Brain microvascular endothelial cell (primary cell): ENCODE measurements at regions not wholly inside any gene's neighbourhood (a gene's known extent, or its start where the extent isn't known, plus 50 kb on each side); places are given as distances from the start of the nearest gene placed in this dataset.

Source experiments
- DNase-seq: peaks from one replicate; pipeline ENCODE4 v3.0.0-alpha.2; 2020
- H3K27ac ChIP-seq: fragments of 250-450 bp; sonication (Bioruptor Pico); 2 replicates; pipeline ENCODE4 v1.5.1; 2020; ENCODE audit warnings: mild to moderate bottlenecking, moderate library complexity
- H3K27me3 ChIP-seq: fragments of 250-450 bp; sonication (Bioruptor Pico); replicated peaks from 2 replicates; pipeline ENCODE4 v1.5.1; 2020; ENCODE audit warnings: mild to moderate bottlenecking
- H3K36me3 ChIP-seq: fragments of 250-450 bp; sonication (Bioruptor Pico); replicated peaks from 2 replicates; pipeline ENCODE4 v1.5.1; 2020; ENCODE audit warnings: mild to moderate bottlenecking
- H3K4me3 ChIP-seq: 2 replicates; pipeline ENCODE4 v1.5.1; 2011; ENCODE audit warnings: low read depth, mild to moderate bottlenecking, control low read depth, low read length, moderate library complexity
- CTCF ChIP-seq: IDR thresholded peaks from 2 replicates; pipeline ENCODE4 v1.5.1; 2011; ENCODE audit warnings: low read depth, mild to moderate bottlenecking, moderate library complexity, low read length, control low read depth, inconsistent platforms; ENCODE audit errors: missing control alignments
- in situ Hi-C: cut with HindIII; loops from 2 replicates; pipeline ENCODE4 v1.10.0; 2017; ENCODE audit warnings: low sequenced_read_pairs, low pct_ligation_motif_present

- no peak for TF ChIP-seq CTCF
- Histone ChIP-seq H3K36me3 (no peaks in the 10 kb centered on the region), H3K27me3 (no peaks in the 10 kb centered on the region), H3K4me3 (no peak overlapping the region), H3K27ac (no peak overlapping the region)
- no peak for DNase-seq
- in situ Hi-C loops, result no loop called here
Observed at GRCh38 chr4:121448231-121448630, 67.4 kb upstream of the QRFPR start.

- no peak for DNase-seq
- in situ Hi-C loops, result no loop called here
Observed at GRCh38 chr4:121439669-121440068, 58.9 kb upstream of the QRFPR start.

More at GRCh38 chr4:121439669-121440068, 58.9 kb upstream of the QRFPR start:
- no peak for TF ChIP-seq CTCF
- Histone ChIP-seq H3K27ac (no peak overlapping the region), H3K36me3 (no peaks in the 10 kb centered on the region), H3K27me3 (no peaks in the 10 kb centered on the region), H3K4me3 (no peak overlapping the region)
